NB4 (cell line): ENCODE measurements at regions not wholly inside any gene's neighbourhood (a gene's known extent, or its start where the extent isn't known, plus 50 kb on each side); places are given as distances from the start of the nearest gene placed in this dataset.

Experiments
- DNase-seq: peaks from one replicate; pipeline ENCODE4 v3.0.0; 2010; ENCODE audit warnings: low read depth
- H3K4me3 ChIP-seq: one replicate; pipeline ENCODE4 v1.5.1; 2011; ENCODE audit warnings: mild to moderate bottlenecking, low read depth, low read length, moderate library complexity
- CTCF ChIP-seq: IDR thresholded peaks from one replicate; pipeline ENCODE4 v1.5.1; 2012; ENCODE audit warnings: low read depth, low read length
- MAX ChIP-seq: IDR thresholded peaks from 2 replicates; pipeline ENCODE4 v1.6.1; 2011; ENCODE audit warnings: low read depth, low read length
- MYC ChIP-seq: IDR thresholded peaks from 2 replicates; pipeline ENCODE4 v1.6.1; 2011; ENCODE audit warnings: low read depth, low read length
- POLR2A ChIP-seq: IDR thresholded peaks from 2 replicates; pipeline ENCODE4 v1.6.1; 2011; ENCODE audit warnings: mild to moderate bottlenecking; ENCODE audit not compliant: insufficient read length; ENCODE audit errors: extremely low read depth

- TF ChIP-seq CTCF: no peak
- no peak for TF ChIP-seq POLR2A
- TF ChIP-seq MYC: no peak
- TF ChIP-seq MAX: no peak
- no peak for DNase-seq
- no peak overlapping the region for H3K4me3 ChIP-seq
These were observed 295.2 kb downstream of the NUAK1 start for GRCh38 chr12:105843561-105843960.

- TF ChIP-seq CTCF: no peak
- TF ChIP-seq MYC: no peak
- no peak for TF ChIP-seq MAX
- no peak for TF ChIP-seq POLR2A
- DNase-seq: no peak
These were observed 294.6 kb downstream of the NUAK1 start for GRCh38 chr12:105843986-105844760.

GRCh38 chr12:105846331-105846730 is 292.4 kb downstream of the NUAK1 start:
- no peak for DNase-seq
- H3K4me3 ChIP-seq: no peak overlapping the region
- TF ChIP-seq MAX: no peak
- no peak for TF ChIP-seq MYC
- TF ChIP-seq POLR2A: no peak

More at GRCh38 chr12:105843986-105844760, 294.6 kb downstream of the NUAK1 start:
- H3K4me3 ChIP-seq: no peak overlapping the region

GRCh38 chr12:105847068-105847467 is 291.7 kb downstream of the NUAK1 start:
- DNase-seq: no peak
- H3K4me3 ChIP-seq: no peak overlapping the region
- no peak for TF ChIP-seq MYC
- TF ChIP-seq CTCF: no peak
- no peak for TF ChIP-seq POLR2A
- TF ChIP-seq MAX: no peak

- DNase-seq: no peak
- TF ChIP-seq CTCF: no peak
- TF ChIP-seq POLR2A: no peak
- TF ChIP-seq MYC: no peak
- no peak for TF ChIP-seq MAX
- no peak overlapping the region for H3K4me3 ChIP-seq
These were observed 290.5 kb downstream of the NUAK1 start for GRCh38 chr12:105848286-105848685.
